ENCODE measurements at regions not wholly inside any gene's neighbourhood (a gene's known extent, or its start where the extent isn't known, plus 50 kb on each side); places are given as distances from the start of the nearest gene placed in this dataset.

GRCh38 chr5:2472670-2473069, 278.8 kb downstream of the IRX2 start:
- intact Hi-C loops (cut with DNase I), result no loop called here

DNA sequence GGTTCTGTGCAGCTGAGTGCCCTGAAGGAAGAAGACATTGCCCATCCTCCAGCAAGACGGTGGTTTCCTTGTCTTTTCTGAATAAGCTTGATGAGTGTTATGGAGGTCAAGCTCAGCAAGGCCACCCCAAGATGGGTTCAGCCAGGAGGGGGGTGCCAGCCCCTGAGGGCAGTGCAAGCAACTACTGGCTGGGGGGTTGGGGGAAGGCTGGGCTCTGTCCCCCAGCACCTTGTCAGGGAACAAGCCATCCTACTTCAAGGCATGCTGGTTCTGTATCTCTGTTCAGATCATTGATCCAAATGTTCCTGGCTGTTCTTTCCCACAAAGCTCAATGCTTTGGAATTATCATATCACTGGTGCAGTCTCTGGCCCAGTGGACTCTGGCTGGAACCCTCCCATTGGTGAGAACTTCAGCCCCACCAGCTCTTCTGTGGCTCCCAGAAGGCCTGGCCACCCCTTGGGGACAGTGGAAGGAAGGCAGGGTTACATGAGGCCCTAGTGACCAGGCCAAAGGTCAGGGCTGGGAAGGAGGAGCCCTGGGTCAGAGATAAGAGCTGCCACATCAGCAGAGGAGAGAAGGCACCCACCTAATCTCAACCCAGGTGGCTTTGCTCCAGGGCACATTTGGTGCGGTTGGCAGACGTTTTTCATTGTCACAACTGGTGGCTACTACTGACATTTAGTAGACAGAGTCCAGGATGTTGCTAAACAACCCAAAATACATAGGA, 280.2 kb downstream of the IRX2 start:
- intact Hi-C loops (cut with DNase I), result no loop called here
- peak; percentile 50 for DNase-seq (ENCODE audit: low spot score)

More at GRCh38 chr5:2472670-2473069, 278.8 kb downstream of the IRX2 start:
- no peak for DNase-seq (ENCODE audit: low spot score)

GRCh38 chr5:2466966-2467365, 284.5 kb downstream of the IRX2 start:
- no peak for DNase-seq (ENCODE audit: low spot score)
- intact Hi-C loops (cut with DNase I), result no loop called here

DNA sequence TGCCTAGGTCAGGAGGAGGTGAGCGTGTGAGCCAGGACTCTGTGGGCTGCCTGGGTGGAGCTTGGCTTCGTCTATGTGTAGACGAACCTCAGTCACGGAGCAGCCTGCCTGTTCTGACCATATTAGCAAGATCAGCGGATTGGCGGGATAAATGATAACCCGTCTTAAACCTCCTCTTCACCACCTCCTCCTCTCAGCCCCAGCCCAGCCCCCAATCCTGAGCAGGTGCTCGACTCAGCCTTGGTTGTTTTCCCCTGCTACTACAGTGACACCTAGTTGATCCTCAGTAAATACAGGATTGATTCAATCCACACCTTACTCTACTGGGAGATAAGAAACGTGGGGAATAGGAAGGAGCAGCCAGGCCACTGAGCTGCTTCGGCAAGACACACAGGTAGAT, 286.1 kb downstream of the IRX2 start:
- intact Hi-C loops (cut with DNase I), result no loop called here
- no peak for DNase-seq (ENCODE audit: low spot score)

GRCh38 chr5:2464141-2464540, 287.3 kb downstream of the IRX2 start:
- no peak for DNase-seq (ENCODE audit: low spot score)

GRCh38 chr5:2461701-2462691, 289.5 kb downstream of the IRX2 start:
- intact Hi-C loops (cut with DNase I), result no loop called here
- DNase-seq (ENCODE audit: low spot score), result no peak

More at GRCh38 chr5:2464141-2464540, 287.3 kb downstream of the IRX2 start:
- intact Hi-C loops (cut with DNase I), result no loop called here

DNA sequence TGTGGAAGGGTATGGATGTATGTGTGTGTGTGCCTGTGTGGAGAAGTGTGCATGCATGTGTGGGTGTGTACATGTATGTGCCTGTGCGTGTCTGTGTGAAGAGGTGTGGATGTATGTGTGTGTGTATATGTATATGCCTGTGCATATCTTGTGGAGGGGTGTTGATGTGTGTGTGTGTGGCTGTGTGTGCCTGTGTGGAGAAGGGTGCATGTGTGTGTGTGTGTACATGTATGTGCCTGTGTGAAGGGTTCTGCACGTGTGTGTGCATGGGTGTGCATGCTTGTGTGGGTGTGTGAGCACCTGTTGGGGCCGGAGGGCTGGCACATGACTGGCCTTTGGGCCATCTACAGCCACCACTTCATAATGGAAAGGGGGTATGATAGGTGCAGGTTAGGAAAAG, 291.4 kb downstream of the IRX2 start:
- DNase-seq (ENCODE audit: low spot score), result no peak
- intact Hi-C loops (cut with DNase I), result no loop called here

GRCh38 chr5:2459251-2459650, 292.2 kb downstream of the IRX2 start:
- intact Hi-C loops (cut with DNase I), result no loop called here
- no peak for DNase-seq (ENCODE audit: low spot score)

DNA sequence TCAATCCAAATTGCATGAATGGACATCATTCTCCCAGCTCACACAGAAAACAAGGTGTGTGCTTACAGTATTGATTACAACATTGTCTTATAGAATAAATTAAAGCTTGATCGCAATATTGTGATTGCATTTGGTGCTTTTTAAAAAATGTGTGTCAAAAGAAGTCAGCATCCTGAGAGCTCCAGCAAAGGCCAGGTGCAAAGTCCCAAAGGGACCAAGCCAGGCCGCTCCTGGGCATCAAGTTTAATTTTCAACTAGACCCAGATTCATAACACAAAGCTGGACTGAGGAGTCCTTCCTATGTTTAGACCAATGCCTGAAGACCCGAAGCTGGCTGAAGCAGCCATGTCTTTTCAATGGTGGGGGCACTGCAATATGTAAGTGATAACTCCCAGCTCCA, 295.6 kb downstream of the IRX2 start:
- no peak for DNase-seq (ENCODE audit: low spot score)
- intact Hi-C loops (cut with DNase I), result no loop called here

- intact Hi-C loops (cut with DNase I), result no loop called here
- no peak for DNase-seq (ENCODE audit: low spot score)
Observed at GRCh38 chr5:2454876-2455275, 296.6 kb downstream of the IRX2 start.

GRCh38 chr5:2453781-2454180, 297.7 kb downstream of the IRX2 start:
- no peak for DNase-seq (ENCODE audit: low spot score)
- intact Hi-C loops (cut with DNase I), result no loop called here

GRCh38 chr5:2451100-2451499, 300.4 kb downstream of the IRX2 start:
- intact Hi-C loops (cut with DNase I), result no loop called here
- DNase-seq (ENCODE audit: low spot score), result no peak

DNA sequence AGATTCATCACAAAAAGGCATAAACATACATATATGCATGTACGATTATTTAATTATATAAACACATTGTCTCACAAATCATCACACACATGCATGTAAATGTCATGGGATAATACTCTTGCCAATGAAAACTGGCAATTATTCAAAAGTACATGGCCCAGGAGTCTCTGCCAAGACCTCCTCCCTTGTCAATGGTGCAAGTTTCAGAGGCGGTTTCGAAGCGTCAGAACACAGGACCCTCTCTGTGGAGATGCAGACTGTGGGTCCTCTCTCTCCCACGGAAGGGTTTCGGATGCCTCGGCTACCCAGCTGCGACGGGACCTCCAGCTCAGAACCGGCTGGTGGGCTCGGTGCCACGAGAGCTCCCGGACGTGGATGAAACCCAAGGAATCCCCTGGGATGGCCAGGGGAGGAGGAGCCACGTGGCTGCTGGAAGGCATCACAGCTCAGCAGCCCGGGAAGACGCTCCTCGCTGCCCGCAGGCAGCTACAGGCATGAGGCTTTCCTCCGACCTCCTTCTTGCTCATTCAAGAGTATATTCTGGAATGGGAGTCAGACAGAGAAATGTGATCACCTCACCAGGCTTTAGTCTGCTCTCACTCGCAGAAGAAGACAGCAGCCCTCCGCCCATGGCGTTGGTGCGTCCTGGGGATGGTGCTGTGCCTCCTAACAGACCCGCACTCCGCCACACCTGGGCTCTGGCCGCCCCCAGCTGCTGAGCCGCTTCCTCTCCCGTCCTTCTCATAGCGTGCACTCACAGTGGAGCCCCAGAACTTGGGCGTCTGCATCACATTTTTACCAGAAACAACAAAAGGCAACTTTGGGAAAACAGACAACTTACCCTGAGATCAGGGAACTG, 308.8 kb downstream of the IRX2 start:
- no peak for DNase-seq (ENCODE audit: low spot score)
- intact Hi-C loops (cut with DNase I), result no loop called here

GRCh38 chr5:2441495-2442180, 309.8 kb downstream of the IRX2 start:
- intact Hi-C loops (cut with DNase I), result no loop called here
- DNase-seq (ENCODE audit: low spot score), result no peak

GRCh38 chr5:2439608-2440007, 311.9 kb downstream of the IRX2 start:
- DNase-seq (ENCODE audit: low spot score), result no peak
- intact Hi-C loops (cut with DNase I), result no loop called here

GRCh38 chr5:2433086-2433485, 318.4 kb downstream of the IRX2 start:
- intact Hi-C loops (cut with DNase I), result no loop called here
- no peak for DNase-seq (ENCODE audit: low spot score)

DNA sequence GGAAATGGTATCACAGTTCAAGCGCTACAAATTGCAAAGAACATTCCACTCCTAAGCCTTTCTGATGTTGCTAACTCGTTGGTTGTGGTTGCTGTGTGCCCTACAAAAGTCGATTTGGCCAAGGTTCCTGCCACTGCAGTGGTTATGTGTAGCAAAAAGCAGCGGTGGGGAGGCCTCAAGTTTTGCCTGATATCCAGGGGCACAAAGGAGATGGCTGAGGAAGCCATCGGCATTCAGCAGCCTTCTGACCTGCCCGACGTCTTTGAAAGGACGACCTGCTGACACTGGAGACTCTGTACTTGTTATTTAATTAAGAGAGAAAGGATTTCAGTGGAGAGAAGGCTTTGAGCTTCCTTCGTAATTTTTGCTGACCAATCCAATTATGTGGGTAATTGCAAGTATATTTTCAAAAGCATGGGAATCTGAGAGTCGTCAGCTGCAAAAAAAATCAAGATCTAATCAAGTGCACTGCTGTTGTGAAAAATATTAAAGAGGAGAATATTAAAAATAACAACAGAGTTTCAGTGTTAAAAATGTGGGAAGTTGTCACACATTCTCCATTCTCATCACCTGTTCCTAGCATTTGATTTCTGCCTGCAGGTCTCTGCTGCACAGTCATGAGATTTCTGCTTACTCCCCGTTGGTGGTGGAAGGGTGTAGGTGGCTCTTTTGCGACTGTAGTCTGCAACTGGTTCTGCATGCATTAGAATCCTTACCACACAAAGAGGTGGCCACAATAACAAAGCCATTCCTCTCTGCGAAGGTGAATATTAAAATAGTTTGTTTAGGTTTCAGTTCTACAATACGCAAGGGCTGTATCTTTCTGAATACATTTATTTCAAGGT, 319.2 kb downstream of the IRX2 start:
- no peak for DNase-seq (ENCODE audit: low spot score)
- intact Hi-C loops (cut with DNase I), result no loop called here

GRCh38 chr5:2430606-2431005, 320.9 kb downstream of the IRX2 start:
- intact Hi-C loops (cut with DNase I), result no loop called here
- no peak for DNase-seq (ENCODE audit: low spot score)
